ENCODE measurements at regions not wholly inside any gene's neighbourhood (a gene's known extent, or its start where the extent isn't known, plus 50 kb on each side); places are given as distances from the start of the nearest gene placed in this dataset.
A peak's percentile ranks its signal among the peaks of the same experiment; 100 is the strongest.

- DNase-seq (ENCODE audit: low read depth) = peak; percentile 28
- H3K4me3 ChIP-seq (ENCODE audit: low read depth, low read length) = no peak overlapping the region
- TF ChIP-seq CTCF (IDR thresholded peaks at IDR 0.05; ENCODE audit: insufficient read depth, low read length) = no peak
These were observed 130.6 kb upstream of the SEMA6D start for GRCh38 chr15:47586653-47587224.

DNA sequence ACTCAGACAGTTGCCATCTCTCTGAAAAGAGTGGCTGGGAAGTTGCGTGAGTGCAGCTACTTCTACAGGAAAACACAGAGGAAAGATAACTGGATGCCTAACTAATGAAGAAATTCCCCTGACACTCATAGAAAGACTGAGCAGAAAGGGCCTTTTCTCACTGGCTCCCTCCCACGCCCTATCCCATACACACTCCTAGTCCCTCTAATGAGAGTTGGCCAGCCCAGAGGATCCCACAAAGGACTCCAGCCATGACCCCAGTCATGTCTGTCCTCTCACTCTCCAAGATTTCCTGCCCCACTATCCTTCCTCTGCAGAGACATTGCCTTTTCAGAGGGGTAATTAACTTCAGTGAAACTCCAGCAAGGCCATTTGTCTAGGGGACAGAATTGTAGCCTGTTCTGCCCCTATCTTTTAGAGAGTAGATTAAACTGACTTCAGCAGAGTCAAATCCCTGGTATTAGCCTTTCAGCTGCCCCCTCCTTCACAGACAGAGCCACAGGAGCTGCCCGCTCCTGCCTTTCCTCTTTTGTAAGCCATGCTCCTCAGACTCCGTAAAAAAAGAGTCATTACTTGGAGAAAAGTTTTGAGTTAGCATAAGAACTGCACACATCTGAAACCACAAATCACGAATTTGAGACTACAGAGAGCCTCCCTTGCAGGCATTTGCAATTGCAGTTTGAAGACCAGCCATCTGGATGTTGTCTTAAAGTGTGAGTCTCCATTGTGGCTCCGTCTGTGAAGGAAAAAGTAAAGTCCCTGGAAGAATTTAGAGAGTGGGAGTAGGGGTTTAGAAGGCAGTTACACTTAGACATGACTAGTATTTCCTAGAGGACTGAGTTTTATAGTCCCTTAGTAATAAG is 129.1 kb upstream of the SEMA6D start:
- no peak overlapping the region for H3K4me3 ChIP-seq (ENCODE audit: low read depth, low read length)
- DNase-seq (ENCODE audit: low read depth) = peak; percentile 10
- no peak for TF ChIP-seq CTCF (IDR thresholded peaks at IDR 0.05; ENCODE audit: insufficient read depth, low read length)

DNA sequence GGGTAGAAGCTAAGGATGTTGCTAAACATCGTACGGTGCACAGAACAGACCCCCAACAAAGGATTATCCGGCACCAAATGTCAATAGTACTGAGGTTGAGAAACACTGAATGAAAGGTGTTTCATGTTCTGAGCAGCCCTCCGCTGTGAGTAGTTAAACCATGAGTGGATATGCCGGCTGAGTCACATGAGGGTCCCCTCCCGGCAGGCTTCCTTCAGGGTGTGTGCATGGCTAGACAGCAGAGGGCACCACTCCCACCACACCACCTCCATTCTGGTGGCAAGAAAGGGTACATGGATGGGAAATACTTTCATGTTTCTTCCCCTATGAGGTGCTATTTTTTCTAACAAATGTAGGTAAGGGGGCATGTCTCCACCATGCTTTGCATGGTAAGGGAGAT is 128.3 kb upstream of the SEMA6D start:
- no peak overlapping the region for H3K4me3 ChIP-seq (ENCODE audit: low read depth, low read length)
- TF ChIP-seq CTCF (IDR thresholded peaks at IDR 0.05; ENCODE audit: insufficient read depth, low read length) = no peak
- no peak for DNase-seq (ENCODE audit: low read depth)

GRCh38 chr15:47598996-47599395 is 118.3 kb upstream of the SEMA6D start:
- H3K4me3 ChIP-seq (ENCODE audit: low read depth, low read length) = no peak overlapping the region
- no peak for TF ChIP-seq CTCF (IDR thresholded peaks at IDR 0.05; ENCODE audit: insufficient read depth, low read length)
- DNase-seq (ENCODE audit: low read depth) = no peak

GRCh38 chr15:47599806-47600205 is 117.5 kb upstream of the SEMA6D start:
- no peak overlapping the region for H3K4me3 ChIP-seq (ENCODE audit: low read depth, low read length)
- TF ChIP-seq CTCF (IDR thresholded peaks at IDR 0.05; ENCODE audit: insufficient read depth, low read length) = no peak
- no peak for DNase-seq (ENCODE audit: low read depth)

DNA sequence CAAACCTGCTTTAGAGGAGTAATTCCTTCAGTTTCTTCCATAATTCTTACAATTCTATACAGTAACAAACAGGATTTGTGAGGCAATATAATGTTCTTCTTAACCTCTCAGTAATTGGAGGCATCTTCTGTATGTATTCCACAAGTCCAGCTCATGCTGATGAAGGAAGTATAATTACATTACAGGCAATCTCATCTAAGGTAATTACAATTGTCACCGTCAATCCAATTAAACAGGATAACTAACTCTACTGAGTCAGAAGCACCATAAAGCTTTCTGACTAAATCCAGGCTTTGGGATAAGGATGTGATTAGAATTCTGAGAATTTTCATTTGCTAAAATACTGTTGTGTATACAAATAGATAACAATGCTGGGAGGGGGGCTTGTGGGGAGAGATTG is 115.2 kb upstream of the SEMA6D start:
- no peak overlapping the region for H3K4me3 ChIP-seq (ENCODE audit: low read depth, low read length)
- DNase-seq (ENCODE audit: low read depth) = no peak
- no peak for TF ChIP-seq CTCF (IDR thresholded peaks at IDR 0.05; ENCODE audit: insufficient read depth, low read length)

All from fibroblast of the aortic adventitia (primary cell).